Left lung (tissue), 4 donors: ENCODE measurements at regions not wholly inside any gene's neighbourhood (a gene's known extent, or its start where the extent isn't known, plus 50 kb on each side); places are given as distances from the start of the nearest gene placed in this dataset.

Experiments used
- ATAC-seq: fragments of 200-7000 bp; cut with Tn5 transposase; one replicate; pipeline ENCODE4 v1.9.1; 2020; ENCODE audit warnings: moderate library complexity
- DNase-seq, 4 donors: peaks; one replicate each; pipeline ENCODE4 v3.0.0-alpha.2; 2013 to 2020
- H3K27ac ChIP-seq, 2 donors: fragments of 200-600 bp; sonication (generic) in 1 of 2; one replicate each; pipeline versions ENCODE4 v1.5.0 to v1.8.0; 2020 to 2021
- H3K27me3 ChIP-seq, 2 donors: fragments of 200-600 bp; sonication (generic) in 1 of 2; one replicate each; pipeline versions ENCODE4 v1.5.0 to v1.8.0; 2020 to 2021
- H3K36me3 ChIP-seq, 2 donors: fragments of 200-600 bp; sonication (generic) in 1 of 2; one replicate each; pipeline versions ENCODE4 v1.5.0 to v1.8.0; 2020 to 2021
- H3K4me1 ChIP-seq, 2 donors: fragments of 200-600 bp; one replicate each; pipeline ENCODE4 v1.8.0; 2021
- H3K4me3 ChIP-seq, 2 donors: fragments of 200-600 bp; sonication (generic) in 1 of 2; one replicate each; pipeline versions ENCODE4 v1.5.0 to v1.8.0; 2020 to 2021; ENCODE audit warnings: mild to moderate bottlenecking in 1 of 2
- H3K9me3 ChIP-seq, 2 donors: fragments of 200-600 bp; sonication (generic) in 1 of 2; one replicate each; pipeline versions ENCODE4 v1.5.0 to v1.8.0; 2020 to 2021
- intact Hi-C, 2 donors: fragments of 100-400 bp; cut with DNase I; formaldehyde crosslinking; loops; one replicate each; pipeline versions ENCODE4 v1.11.2 to v1.14.2; 2022
- TF ChIP-seq, protein P1 (sequence below), 2 donors: fragments of 200-600 bp; sonication (generic) in 1 of 2; IDR thresholded peaks; one replicate each; pipeline versions ENCODE4 v1.5.0 to v1.8.0; 2021; ENCODE audit warnings: antibody characterized with exemption in 2 of 2
- donor health status: DM: no; HTN: yes; CAD: no.
- donor health status: DM: no; HTN: no; CAD: no.

DNA sequence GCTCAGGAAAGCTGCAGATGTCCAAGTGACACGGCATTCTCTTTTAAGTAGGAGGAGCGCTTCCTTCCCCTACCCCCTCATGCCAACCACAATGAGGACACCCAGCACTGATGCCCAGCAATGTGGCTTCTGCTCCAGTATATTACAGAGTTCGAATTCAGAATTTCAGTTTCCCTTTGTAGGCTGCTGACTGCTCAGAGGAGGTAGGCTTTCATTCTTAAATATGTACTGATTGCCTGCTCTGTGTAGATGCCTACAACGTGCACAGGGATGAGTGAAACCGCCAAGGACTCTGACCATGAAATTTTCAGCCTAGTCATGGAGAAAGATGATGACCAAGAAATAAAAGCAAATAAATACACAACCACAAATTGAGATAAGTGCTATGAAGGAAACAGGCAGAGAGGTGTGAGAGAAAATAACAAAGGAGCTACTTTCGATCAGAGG, 50.9 kb upstream of the TNFAIP3 start:
- intact Hi-C loops = no loop called here
- Histone ChIP-seq H3K27me3 (no peaks in the 10 kb centered on the region), H3K9me3 (no peaks in the 10 kb centered on the region), H3K4me1 (peaks cover 6 to 44% of the 10 kb centered on the region in 2 donors), H3K4me3 (no peak overlapping the region), H3K36me3 (no peaks in the 10 kb centered on the region), H3K27ac (peak overlapping the region in 1 of 2 donors; percentile 37)
- DNase-seq (no peak), ATAC-seq (no peak)
- TF ChIP-seq, protein P1, sequence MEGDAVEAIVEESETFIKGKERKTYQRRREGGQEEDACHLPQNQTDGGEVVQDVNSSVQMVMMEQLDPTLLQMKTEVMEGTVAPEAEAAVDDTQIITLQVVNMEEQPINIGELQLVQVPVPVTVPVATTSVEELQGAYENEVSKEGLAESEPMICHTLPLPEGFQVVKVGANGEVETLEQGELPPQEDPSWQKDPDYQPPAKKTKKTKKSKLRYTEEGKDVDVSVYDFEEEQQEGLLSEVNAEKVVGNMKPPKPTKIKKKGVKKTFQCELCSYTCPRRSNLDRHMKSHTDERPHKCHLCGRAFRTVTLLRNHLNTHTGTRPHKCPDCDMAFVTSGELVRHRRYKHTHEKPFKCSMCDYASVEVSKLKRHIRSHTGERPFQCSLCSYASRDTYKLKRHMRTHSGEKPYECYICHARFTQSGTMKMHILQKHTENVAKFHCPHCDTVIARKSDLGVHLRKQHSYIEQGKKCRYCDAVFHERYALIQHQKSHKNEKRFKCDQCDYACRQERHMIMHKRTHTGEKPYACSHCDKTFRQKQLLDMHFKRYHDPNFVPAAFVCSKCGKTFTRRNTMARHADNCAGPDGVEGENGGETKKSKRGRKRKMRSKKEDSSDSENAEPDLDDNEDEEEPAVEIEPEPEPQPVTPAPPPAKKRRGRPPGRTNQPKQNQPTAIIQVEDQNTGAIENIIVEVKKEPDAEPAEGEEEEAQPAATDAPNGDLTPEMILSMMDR (IDR thresholded peaks at IDR 0.05) = no peak

DNA sequence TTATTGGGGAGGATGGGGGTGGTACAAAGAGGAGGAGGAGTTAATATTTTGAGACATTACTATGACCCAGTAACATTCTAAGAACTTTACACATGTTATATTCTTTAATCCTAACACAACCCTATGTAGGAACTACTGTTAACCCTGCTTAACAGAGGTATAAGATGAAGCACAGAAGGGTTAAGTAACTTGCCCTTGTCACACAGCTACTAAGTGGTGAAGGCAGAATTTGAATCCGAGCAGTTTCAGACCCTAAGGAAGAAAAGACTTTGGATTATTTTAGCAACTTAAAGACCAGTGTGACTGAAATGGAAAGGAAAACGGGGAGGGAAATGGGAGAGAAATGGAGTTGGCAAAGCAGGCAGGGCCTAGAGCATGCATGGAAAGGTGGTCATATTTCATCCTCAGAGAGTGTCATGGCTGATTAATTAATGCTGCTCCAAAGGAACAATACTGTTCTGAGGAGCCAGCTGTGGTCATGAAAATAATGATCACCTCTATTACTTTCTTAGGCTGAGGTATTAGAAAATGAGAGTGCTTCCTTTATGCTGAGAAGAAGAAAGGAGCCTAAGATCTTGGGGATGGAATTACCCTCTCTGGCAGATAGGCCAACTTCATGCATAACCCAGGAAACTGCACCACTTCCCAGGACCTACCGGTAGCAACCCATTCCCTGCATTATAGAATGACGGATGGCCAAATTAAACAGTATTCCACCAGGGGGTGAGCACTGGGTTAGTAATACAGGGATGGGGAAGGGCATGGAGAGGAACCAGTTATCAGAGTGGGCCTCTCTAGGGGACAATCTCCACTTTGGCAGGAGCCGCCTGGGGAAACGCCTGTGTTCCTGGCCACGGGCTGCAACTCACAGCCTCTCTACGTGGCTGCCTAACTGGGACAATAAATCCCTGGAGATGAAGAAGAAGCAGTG, 50.1 kb upstream of the TNFAIP3 start:
- DNase-seq (no peak), ATAC-seq (no peak)
- intact Hi-C loops = no loop called here
- Histone ChIP-seq H3K36me3 (no peaks in the 10 kb centered on the region), H3K27me3 (no peaks in the 10 kb centered on the region), H3K4me3 (no peak overlapping the region), H3K4me1 (peaks cover 0 to 41% of the 10 kb centered on the region in 2 donors), H3K27ac (no peak overlapping the region), H3K9me3 (no peaks in the 10 kb centered on the region)
- TF ChIP-seq, protein P1 (IDR thresholded peaks at IDR 0.05) = no peak
